GM23248 (cell line): ENCODE measurements at regions not wholly inside any gene's neighbourhood (a gene's known extent, or its start where the extent isn't known, plus 50 kb on each side); places are given as distances from the start of the nearest gene placed in this dataset.

ENCODE experiments used
- EZH2 ChIP-seq: fragments of 200-600 bp; sonication (generic); IDR thresholded peaks from 2 replicates; pipeline ENCODE4 v1.6.1; 2018; ENCODE audit warnings: antibody characterized with exemption, mild to moderate bottlenecking; ENCODE audit not compliant: insufficient read depth, poor library complexity, severe bottlenecking
- EZH2phosphoT487 ChIP-seq: fragments of 200-600 bp; sonication (generic); IDR thresholded peaks from 2 replicates; pipeline ENCODE4 v1.6.1; 2018; ENCODE audit warnings: antibody characterized with exemption, moderate library complexity, mild to moderate bottlenecking, low read depth; ENCODE audit not compliant: insufficient read depth

- TF ChIP-seq EZH2 (no peak), EZH2phosphoT487 (no peak)
Measured at GRCh38 chr4:92066485-92066884, 237.3 kb upstream of the GRID2 start.
